Coronary artery (tissue), 2 donors: ENCODE measurements at regions not wholly inside any gene's neighbourhood (a gene's known extent, or its start where the extent isn't known, plus 50 kb on each side); places are given as distances from the start of the nearest gene placed in this dataset.

ENCODE experiments used
- DNase-seq: peaks from one replicate; pipeline ENCODE4 v3.0.0-alpha.2; 2017; ENCODE audit warnings: low spot score
- H3K27ac ChIP-seq, 2 donors: fragments of 200-600 bp; sonication (generic); one replicate each; pipeline ENCODE4 v1.5.1; 2016 to 2019
- H3K4me3 ChIP-seq: fragments of 200-600 bp; sonication (generic); 2 replicates; pipeline ENCODE4 v1.5.1; 2016; ENCODE audit warnings: mild to moderate bottlenecking, moderate library complexity
- TF ChIP-seq, protein P1 (sequence below): fragments of 200-600 bp; sonication (generic); IDR thresholded peaks from one replicate; pipeline ENCODE4 v1.5.1; 2019; ENCODE audit warnings: antibody characterized with exemption

DNA sequence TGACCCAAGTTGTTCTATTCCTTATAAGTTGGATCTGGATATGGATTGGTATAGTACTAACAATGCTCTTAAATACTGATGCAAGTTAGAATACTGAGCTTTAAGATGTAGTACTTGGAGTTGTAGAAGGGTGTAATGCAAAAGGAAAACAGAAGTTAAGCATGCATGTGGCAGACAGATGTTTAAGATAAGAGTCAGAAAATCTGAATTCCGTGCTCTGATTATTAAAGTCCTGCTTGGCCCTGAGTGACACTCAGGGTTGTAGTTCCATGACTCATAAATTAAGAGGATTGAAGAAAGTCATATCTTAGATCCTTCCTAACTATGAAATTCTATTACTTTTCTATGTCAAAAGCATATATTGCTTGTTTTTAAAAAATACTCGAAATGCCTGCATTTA is 250.6 kb downstream of the RPRM start:
- H3K27ac ChIP-seq: no peak overlapping the region
- DNase-seq: no peak
- TF ChIP-seq, protein P1, sequence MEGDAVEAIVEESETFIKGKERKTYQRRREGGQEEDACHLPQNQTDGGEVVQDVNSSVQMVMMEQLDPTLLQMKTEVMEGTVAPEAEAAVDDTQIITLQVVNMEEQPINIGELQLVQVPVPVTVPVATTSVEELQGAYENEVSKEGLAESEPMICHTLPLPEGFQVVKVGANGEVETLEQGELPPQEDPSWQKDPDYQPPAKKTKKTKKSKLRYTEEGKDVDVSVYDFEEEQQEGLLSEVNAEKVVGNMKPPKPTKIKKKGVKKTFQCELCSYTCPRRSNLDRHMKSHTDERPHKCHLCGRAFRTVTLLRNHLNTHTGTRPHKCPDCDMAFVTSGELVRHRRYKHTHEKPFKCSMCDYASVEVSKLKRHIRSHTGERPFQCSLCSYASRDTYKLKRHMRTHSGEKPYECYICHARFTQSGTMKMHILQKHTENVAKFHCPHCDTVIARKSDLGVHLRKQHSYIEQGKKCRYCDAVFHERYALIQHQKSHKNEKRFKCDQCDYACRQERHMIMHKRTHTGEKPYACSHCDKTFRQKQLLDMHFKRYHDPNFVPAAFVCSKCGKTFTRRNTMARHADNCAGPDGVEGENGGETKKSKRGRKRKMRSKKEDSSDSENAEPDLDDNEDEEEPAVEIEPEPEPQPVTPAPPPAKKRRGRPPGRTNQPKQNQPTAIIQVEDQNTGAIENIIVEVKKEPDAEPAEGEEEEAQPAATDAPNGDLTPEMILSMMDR: no peak
- H3K4me3 ChIP-seq: no peak overlapping the region

DNA sequence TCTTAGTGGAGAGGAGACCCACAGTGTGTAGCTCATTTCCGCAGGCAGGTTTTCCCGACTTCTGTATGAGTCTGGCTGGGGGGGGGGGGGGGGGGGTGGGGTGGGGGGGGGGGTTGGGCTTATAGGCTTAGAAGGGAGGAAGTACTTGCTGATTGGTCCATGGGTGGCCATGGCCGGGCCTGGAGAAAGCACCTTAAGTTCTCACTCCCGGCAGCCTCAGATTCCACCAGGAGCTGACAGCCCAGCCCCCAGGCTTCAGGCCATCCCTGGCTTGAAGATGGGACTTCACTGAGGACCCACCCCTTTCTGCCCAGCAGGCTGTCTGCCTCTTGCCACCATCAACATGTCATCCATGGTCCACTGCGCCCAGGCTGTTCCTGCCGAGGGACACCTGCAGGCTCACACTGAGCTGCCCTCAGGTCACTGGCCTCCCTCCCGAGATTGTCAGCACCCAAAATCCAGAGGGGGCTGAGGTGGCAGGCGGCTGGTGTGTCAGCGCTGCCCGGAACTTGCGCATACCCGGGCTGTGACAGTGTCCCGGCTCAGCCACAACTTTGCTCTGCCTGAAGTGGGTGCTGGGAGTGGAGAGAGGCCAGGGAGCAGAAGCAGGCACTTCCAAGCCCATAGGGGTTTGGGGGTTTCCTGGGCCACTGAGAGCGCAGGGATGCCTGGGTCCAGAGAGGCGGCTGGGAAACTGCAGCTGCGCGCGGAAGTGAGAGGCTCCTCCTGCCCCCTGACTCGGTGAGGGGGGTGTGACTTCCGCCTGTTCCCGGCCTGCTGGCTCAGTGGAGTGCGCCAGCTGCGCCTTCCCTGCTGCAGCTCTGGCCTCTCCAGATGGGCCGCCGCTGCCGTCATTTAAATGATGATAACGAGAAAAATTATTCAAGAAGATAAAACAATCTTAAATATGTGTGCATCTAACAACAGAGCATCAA is 256.1 kb downstream of the RPRM start:
- no peak overlapping the region for H3K4me3 ChIP-seq
- TF ChIP-seq, protein P1: no peak
- no peak overlapping the region for H3K27ac ChIP-seq
- no peak for DNase-seq

DNA sequence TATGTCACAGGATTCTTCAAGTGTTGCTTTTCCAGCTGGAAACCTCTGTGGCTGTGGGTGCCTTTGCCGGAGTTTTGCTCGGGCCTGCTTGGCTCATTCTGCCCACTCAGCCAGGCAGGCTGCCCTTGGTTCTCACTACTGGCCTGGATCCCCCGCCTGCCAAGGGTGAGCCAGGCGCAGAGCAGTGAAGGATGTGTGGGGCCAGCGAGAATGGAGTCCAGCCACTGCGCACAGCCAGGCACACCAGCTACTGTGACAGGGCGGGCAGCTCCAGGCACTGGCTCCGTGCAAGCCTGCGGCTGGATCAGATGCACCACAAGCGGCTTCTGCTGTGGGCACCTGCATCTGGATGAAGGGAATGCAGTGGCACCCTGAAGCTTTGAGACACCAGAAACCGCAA is 257.1 kb downstream of the RPRM start:
- Histone ChIP-seq H3K27ac (no peak overlapping the region), H3K4me3 (no peak overlapping the region)
- no peak for DNase-seq
- TF ChIP-seq, protein P1: no peak

DNA sequence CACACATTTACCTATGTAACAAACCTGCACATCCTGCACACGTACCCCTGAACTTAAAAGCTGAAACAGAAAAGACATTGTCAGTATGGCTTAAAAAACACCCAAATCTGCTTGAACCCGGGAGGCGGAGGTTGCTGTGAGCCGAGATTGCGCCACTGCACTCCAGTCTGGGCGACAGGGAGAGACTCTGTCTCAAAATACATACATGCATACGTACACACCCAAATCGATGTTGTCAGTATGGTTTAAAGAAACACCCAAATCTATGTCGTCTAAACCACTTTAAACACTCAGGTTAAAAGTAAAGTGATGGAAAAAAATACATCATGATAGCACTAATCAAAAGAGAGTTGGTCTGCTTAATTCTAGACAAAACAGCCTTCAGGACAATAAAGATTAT is 257.5 kb downstream of the RPRM start:
- no peak for DNase-seq
- TF ChIP-seq, protein P1: no peak
- Histone ChIP-seq H3K27ac (no peak overlapping the region), H3K4me3 (no peak overlapping the region)

DNA sequence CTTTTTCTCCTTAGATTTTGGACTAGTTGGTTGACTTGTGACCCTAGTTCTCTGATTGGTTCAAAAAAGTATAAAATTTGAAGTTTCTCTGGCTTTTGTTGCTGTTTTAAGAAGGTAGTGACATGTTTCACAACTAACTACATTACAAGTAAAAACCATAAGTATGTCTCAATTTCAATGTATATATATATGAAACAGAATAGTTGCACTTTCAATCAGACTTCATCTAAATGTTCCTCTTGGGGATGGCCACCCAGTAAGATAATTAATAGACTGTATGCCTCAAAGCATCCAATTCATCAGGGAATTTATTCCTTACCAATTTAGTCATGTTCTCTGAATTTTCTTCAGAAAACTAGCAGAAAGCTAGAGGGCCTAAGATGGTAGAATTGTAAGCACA is 259.7 kb downstream of the RPRM start:
- no peak for DNase-seq
- Histone ChIP-seq H3K27ac (no peak overlapping the region), H3K4me3 (no peak overlapping the region)
- TF ChIP-seq, protein P1: no peak

DNA sequence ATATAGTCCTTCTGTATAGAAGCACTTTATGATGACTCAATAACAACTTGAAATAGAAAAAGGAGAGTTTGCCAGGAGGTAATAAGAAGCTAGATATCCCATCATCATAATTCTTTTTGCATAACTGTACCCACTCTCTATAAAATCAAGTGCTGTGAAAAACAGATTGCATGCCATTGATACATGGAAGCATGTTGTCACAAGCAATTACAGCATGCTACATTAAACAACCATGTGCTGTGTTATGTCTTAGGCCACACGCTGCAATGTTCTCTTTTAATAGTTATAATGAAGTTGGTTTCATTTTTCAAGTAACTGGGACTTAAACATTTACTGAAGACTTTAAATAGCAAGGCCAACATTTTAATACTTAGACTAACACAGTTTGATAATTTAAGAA is 264.2 kb downstream of the RPRM start:
- TF ChIP-seq, protein P1: no peak
- Histone ChIP-seq H3K4me3 (no peak overlapping the region), H3K27ac (no peak overlapping the region)
- no peak for DNase-seq

DNA sequence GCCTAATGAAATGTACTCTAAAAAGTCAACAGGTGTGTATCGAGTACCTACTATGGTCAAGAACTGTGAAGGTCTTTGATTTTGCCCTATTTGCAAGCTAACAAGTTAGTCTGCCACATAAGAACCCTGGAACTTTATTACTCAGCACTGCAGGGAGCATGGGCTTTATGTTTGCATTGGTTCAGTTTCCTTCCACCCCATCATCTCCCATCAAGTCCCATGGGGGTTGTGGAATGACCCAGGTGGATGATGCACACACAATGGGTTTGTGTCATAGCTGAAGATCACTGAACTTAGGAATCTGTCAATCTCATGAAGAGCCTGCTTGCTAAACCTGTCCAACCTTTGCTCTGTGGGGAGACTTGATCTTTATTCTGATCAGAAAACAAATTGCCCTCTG is 265.5 kb downstream of the RPRM start:
- no peak for DNase-seq
- TF ChIP-seq, protein P1: no peak

More for the DNA sequence above, 265.5 kb downstream of the RPRM start:
- Histone ChIP-seq H3K4me3 (no peak overlapping the region), H3K27ac (no peak overlapping the region)
